ENCODE measurements at regions not wholly inside any gene's neighbourhood (a gene's known extent, or its start where the extent isn't known, plus 50 kb on each side); places are given as distances from the start of the nearest gene placed in this dataset.

DNA sequence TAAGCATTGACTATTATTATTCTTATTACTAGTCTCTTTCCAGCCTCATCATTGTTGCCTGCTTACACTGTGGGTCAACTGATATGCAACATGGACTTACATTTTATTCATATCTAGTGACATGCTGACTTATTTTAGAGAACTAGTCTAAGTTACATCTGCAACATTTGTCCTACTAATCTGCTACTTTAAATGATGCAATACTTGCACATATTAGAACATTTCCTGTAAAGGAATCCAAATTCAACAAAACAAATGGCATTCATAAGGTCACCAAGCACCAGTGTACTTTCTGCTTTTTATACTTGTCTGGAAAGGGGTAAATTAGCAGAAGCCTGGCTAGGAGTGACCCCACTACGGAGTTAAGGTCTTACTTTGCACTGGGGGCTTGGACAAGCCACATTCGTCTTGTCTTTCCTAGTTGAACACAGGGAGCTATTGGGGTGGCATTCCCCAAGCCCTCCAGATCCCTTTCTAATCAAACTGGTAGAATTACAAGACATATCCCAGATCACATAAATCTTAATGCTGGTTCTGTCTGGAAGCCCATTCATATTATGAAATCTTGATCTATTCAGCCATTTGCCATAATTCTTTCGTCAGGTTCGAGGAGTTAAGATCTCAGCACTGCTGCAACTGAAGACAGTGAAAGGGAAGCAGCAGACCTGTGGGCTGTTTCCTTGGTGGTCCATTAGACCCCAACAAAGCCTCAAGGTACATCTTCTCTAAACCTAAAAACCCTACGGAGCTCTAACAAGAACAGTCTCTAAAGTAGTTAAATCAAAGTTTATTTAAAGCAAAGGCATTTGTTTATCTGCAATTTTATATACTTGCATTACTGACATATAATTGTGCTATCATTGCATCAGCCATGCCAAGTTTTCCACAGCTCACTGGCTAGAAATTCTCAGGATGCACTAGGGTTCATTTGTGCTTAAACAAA lies 49.9 kb upstream of the RTN4 start:
- DNase-seq: no peak

Data from NCI-H1092 (cell line).